ENCODE measurements at regions not wholly inside any gene's neighbourhood (a gene's known extent, or its start where the extent isn't known, plus 50 kb on each side); places are given as distances from the start of the nearest gene placed in this dataset.

- TF ChIP-seq CTCF (tag by site-specific recombination; IDR thresholded peaks at IDR 0.05) (no peak), HOXA7 (CRISPR knock-in tag; IDR thresholded peaks at IDR 0.05; ENCODE audit: borderline replicate concordance) (no peak), PBX3 (CRISPR knock-in tag; IDR thresholded peaks at IDR 0.05) (no peak), ZNF530 (tag by site-specific recombination; IDR thresholded peaks at IDR 0.05; ENCODE audit: low read depth) (no peak)
Measured at GRCh38 chr2:78750219-78750618, 275.3 kb upstream of the REG3G start.

Data from HEK293 (cell line).